NCI-H69 (cell line): ENCODE measurements at regions not wholly inside any gene's neighbourhood (a gene's known extent, or its start where the extent isn't known, plus 50 kb on each side); places are given as distances from the start of the nearest gene placed in this dataset.

Experiments used
- DNase-seq: peaks from one replicate; lab custom pipeline; 2025; lab: John Stamatoyannopoulos, UW

DNA sequence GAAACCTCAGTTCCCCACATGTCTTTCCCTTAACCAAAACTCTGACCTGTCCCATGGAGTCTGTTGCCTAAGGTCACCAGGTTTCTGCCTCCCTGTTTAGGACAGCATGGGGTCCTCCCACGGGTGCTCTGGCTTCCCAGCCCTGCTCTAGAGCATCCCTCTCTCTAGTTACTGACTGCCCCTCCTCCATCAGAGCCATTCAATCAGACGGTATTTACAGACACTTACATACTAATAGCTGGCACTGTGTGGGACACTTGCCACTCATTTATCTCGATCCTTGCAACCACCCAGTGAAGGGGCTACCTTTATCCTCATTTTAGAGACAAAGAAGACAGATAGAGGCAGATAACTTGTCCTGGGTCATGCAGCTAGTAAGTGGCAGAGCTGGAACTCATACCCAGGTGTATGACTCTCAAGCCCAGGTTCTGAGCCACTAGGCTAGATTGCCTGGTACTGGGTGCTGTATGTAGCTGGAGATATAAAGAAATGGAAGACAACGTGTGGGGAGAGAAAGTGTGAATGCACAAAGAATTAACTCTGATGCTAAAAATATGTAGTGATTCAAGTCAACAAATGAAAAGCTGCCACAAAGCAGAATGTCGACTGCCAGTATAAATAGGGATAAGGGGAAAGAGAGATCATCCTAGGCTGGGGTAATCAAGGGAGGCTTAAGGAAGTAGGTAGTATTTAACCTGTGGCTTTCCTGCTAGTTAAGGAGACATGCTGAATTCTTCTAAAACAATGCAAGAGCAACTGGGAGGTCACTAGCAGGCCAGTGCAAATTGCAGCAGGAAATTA, 52.5 kb upstream of the PDE8B start:
- peak; percentile 62 for DNase-seq

- no peak for DNase-seq
Measured at GRCh38 chr5:77156379-77156778, 54.1 kb upstream of the PDE8B start.

- peak; percentile 24 for DNase-seq
Measured at GRCh38 chr5:77155179-77155785, 55.2 kb upstream of the PDE8B start.

DNA sequence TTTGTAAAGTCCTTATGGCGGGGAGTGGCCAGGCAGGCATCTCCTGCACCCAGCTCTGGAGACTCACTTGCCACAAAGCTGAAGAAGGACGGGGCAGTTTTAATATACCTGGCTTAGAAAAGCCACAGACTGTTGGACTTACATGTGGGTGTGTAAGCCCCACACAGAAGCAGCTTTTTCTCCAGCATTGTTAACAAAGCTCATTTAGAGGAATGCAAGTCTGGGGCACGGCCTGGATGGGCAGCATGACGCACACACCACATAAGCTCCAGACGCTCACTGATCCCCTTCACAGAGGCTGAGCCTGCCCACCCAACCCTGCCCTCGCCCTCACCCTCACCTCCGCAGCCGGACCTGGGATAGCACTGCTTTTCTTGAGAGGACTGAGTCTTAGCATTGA, 58.0 kb upstream of the PDE8B start:
- DNase-seq: peak; percentile 14

- no peak for DNase-seq
Measured at GRCh38 chr5:77151501-77151900, 59.0 kb upstream of the PDE8B start.

GRCh38 chr5:77146896-77147295, 59.8 kb upstream of the ZBED3 start:
- DNase-seq: no peak

GRCh38 chr5:77145666-77146065, 58.6 kb upstream of the ZBED3 start:
- DNase-seq: no peak

DNA sequence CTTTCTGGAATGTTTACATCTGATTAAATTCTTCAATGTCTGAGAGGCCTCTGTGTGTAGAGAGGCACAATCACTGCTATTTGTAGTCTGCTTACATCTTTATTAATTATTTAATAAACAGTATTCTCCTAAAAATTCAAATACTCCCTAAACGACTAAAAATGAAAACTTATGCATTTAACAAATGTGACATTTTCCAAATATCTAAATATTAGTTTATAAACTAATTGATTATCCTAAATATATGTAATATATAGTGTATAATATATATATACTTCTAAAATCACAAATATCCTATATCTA, 57.7 kb upstream of the ZBED3 start:
- no peak for DNase-seq

GRCh38 chr5:77143998-77144836, 57.1 kb upstream of the ZBED3 start:
- peak; percentile 90 for DNase-seq

GRCh38 chr5:77140350-77140749, 53.3 kb upstream of the ZBED3 start:
- DNase-seq: peak; percentile 63

GRCh38 chr5:77139001-77139400, 51.9 kb upstream of the ZBED3 start:
- DNase-seq: peak; percentile 100
